Astrocyte of the spinal cord (primary cell): ENCODE measurements at regions not wholly inside any gene's neighbourhood (a gene's known extent, or its start where the extent isn't known, plus 50 kb on each side); places are given as distances from the start of the nearest gene placed in this dataset.

ENCODE experiments used
- DNase-seq: peaks from one replicate; pipeline ENCODE4 v3.0.0; 2011; ENCODE audit warnings: low read depth, low spot score
- H3K4me3 ChIP-seq: 2 replicates; pipeline ENCODE4 v1.5.1; 2011; ENCODE audit warnings: low read depth, mild to moderate bottlenecking, low read length, moderate library complexity
- CTCF ChIP-seq: IDR thresholded peaks from 2 replicates; pipeline ENCODE4 v1.5.1; 2012; ENCODE audit warnings: low read depth, mild to moderate bottlenecking, low read length, inconsistent platforms
- in situ Hi-C: cut with HindIII; loops from 2 replicates; pipeline ENCODE4 v1.10.0; 2017; ENCODE audit warnings: low sequenced_read_pairs

DNA sequence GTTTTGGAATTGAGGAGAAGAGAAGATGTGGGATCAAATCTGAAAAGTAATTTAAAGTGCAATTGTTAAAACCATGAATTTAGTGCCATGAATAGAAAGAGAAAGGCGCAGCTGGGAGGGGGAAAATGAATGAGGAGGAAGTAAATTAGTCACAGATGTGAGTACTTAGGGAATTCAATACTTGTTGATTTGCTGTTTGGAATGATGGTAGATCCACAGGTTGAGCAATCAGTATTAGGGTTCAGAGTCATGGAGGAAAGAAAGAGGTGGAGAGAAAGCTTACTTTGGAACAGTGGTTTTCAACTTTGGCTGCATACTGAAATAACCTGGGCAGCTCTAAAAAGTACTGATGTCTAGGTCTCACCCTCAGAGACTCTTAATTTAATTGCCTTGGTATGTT, 229.7 kb upstream of the ASCC3 start:
- in situ Hi-C loops = no loop called here
- no peak for TF ChIP-seq CTCF
- no peak for DNase-seq
- H3K4me3 ChIP-seq = no peak overlapping the region

- H3K4me3 ChIP-seq = no peak overlapping the region
- no peak for DNase-seq
- in situ Hi-C loops = no loop called here
- TF ChIP-seq CTCF = no peak
Observed at GRCh38 chr6:101113468-101114260, 232.5 kb upstream of the ASCC3 start.

- peak; percentile 64 for TF ChIP-seq CTCF
- in situ Hi-C loops = no loop called here
- peak; percentile 38 for DNase-seq
- no peak overlapping the region for H3K4me3 ChIP-seq
Observed at GRCh38 chr6:101114703-101115102, 233.6 kb upstream of the ASCC3 start.

DNA sequence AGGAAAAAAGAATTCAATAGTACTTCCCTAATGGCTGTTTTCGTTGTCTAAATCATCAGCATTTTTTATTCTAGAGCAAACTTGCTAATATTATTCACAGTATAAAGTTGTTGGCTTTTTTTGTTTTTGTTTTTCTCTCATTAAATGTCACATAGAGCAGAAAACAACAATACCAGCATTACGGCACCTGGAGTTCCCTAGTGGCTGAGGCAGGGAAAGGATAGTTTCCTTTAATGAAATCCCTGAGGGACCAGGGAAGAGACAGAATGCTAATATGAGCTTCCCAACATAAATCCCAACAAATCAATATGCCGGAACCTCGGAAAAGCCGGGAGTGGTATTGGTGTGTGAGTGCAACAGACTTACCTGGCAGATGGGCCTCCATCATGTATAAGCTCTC, 235.2 kb upstream of the ASCC3 start:
- TF ChIP-seq CTCF = no peak
- no peak overlapping the region for H3K4me3 ChIP-seq
- in situ Hi-C loops = no loop called here
- no peak for DNase-seq

DNA sequence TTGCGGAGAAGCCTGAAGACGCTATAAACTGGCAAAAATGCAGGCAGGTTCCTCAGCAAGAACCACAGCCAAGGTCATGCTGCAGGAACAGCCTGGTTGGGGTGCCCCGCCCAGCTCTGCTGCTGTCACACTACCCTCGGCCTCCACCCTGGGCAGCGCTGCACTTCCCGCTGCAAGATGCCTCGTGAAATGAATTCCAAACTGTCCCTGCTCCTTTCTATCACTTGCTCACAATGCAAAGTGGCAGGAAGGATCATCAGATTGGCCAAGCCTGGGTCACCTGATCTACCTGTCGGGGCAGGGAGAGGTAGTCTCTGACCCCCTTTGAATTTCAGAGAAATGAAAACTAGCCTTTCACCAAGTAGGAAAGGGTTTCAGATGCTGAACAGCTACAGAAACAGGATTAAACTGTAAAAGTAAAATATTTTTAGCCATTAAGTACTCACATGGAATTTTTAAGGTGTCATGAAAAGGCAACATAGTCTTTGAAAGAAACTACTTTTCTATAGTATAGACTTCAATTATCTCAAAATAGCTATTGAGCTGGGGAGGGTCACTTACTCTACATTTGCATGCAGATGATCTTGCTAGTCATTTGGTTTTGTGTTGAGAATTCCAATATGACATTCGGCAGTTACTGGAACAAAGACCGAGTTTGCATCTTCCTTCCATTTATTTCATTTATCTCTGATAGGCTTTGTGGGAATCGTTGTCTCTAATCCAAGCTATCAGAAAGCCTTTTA, 236.4 kb upstream of the ASCC3 start:
- no peak for TF ChIP-seq CTCF
- in situ Hi-C loops = no loop called here
- H3K4me3 ChIP-seq = no peak overlapping the region
- DNase-seq = no peak

DNA sequence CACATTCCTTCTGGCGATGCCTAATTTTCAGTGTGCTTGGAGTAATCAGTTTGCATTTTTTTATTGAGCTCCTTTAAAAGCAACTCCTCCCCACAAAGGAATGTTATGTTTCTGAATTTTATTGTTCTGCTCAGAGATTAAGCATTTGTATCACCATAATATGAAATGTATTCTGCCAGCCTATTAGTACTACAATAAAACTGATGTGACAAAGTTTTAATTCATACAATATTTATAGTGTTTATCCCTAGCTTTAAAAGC, 236.9 kb upstream of the ASCC3 start:
- in situ Hi-C loops = no loop called here
- no peak for DNase-seq
- no peak overlapping the region for H3K4me3 ChIP-seq
- no peak for TF ChIP-seq CTCF
